NCI-H1092 treated with DMSO at 0.1 percent for 48 hours (cell line): ENCODE measurements at regions not wholly inside any gene's neighbourhood (a gene's known extent, or its start where the extent isn't known, plus 50 kb on each side); places are given as distances from the start of the nearest gene placed in this dataset.

Experiments
- DNase-seq: peaks from one replicate; lab custom pipeline; 2025; lab: John Stamatoyannopoulos, UW

DNA sequence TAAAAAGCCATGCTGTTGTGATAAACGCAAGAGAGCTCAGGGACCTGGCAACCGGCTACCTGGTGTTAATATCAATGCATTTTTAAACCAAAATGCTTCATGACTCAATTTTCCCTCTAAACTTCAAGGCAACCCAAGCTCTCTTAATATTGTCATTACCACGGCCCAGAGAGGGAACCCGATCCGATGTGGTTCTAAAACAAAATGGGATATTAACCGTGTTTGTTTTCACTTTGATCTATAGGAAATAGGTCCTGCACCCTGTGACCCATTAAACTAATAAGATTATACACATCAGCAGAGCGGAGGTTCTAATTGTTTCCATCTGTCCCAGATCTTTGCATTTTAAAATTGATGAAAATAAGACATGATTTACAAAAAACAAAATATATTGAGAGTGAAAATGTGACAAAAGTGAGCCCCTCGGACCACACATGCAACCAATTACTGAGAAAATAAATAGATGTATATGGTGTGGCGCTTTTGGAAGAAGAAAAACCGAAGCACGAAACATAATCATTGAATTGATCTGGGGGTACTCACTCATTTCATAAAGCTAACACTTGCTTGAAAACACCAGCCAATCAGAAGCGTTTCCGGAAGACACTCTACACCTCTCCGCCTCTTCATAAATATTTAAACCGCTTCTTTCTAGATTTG is 290.3 kb upstream of the NFE2L3 start:
- peak; percentile 91 for DNase-seq

GRCh38 chr7:25862261-25863004 is 289.6 kb upstream of the NFE2L3 start:
- DNase-seq: peak; percentile 100

- no peak for DNase-seq
These were observed 288.8 kb upstream of the NFE2L3 start for GRCh38 chr7:25863005-25863728.

- no peak for DNase-seq
These were observed 288.3 kb upstream of the NFE2L3 start for GRCh38 chr7:25863729-25864110.

DNA sequence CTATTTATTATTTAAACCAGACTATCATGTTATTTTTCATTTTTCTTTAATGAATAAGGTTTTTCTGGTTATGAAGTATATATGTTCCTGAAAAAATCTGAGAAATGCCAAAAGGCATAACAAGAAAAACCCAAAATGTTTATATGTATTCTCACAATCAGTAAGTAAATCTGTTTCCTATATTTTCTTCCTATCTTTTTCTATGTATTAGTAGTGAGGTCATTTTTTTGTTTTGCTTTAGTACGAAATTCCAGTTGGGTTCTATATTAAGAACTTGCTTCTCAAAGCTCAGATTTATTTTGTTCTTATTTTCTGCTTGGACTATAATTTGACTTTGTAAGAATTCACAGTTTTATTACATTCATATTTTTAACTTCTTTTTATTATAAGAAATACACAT is 287.5 kb upstream of the NFE2L3 start:
- peak; percentile 29 for DNase-seq

GRCh38 chr7:25864943-25865751 is 286.9 kb upstream of the NFE2L3 start:
- no peak for DNase-seq

DNA sequence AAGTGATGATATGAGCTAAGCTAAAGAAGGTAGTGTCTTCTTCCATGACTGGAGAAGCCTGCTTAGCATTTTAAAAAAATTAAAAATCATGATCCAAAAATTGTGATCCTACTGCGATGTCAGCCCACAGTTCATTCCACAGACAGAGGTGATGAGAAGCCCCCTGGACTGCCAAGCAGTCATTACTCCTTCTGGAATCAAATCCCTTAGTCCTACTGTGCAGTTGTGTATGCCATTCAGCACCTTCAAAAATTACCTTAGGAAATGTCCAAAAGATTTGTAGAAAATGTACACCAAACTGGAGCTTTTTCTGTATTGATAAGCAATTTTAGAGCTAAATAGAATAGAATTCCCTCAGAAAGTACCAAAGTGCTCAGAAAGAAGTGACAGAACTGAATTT is 283.5 kb upstream of the NFE2L3 start:
- DNase-seq: no peak

GRCh38 chr7:25870574-25870973 is 281.4 kb upstream of the NFE2L3 start:
- DNase-seq: no peak

DNA sequence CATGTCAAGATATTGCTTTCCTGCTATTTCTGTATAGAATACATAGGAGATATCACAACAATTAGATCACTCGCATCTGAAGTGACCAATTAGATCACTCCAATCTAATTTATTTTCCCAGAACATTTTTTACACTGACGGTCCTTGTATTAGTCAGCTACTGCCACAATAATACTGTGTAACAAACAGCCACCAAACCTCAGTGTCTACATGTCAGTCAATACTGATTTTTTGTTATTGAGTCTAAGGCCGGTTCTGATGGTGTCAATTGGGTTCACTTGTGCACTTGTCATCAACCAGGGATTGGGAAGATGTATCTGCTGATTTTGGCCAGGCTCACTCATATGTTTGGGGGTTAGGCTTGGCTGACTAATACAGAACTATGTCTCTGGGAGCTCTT is 275.9 kb upstream of the NFE2L3 start:
- no peak for DNase-seq

DNA sequence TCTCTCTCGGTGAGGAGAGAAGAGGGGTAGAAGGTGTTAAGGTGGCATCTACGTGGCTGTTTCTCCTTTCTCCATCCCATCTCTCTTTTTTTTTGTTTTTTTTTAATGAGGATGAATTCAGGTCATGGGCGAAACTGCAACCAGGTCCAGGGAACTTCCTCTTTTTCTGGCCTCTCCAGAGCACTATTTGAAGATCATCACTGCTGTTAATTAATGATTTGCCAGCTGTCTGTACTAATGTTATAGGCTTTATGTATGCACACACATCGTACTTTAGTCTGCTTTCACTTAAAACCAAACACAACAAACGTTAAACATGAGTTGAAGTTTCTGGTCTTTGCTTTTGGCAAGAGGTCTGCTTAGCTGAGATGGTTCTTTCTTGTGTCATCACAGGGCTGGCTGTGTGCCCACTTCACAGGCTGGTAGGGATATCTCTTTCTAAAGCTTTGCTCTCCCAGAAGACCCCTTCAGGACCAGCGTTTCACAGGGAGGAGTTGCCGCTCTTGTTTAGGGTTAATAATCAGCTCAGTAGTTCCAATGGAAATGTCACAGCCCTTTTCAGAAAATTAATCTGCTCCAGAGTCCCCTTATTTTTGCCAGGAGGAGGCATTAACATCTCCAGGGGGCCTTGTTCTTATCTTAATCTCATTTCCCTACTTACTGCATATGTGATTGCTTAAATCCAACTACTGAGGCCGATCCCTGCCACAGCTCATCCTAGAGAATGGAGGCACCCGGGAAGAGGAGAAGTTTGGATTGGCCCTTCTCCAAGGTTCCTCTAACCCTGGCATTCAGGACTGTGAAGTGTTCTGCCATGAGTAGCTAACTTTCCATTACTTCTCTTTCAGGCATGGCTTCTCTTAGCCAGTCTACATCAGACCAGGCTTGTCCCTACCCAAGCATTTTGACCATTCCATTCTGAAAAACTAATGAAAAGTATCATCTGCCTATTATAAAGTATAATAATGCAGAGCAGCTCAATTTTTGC is 273.9 kb upstream of the NFE2L3 start:
- peak; percentile 18 for DNase-seq

DNA sequence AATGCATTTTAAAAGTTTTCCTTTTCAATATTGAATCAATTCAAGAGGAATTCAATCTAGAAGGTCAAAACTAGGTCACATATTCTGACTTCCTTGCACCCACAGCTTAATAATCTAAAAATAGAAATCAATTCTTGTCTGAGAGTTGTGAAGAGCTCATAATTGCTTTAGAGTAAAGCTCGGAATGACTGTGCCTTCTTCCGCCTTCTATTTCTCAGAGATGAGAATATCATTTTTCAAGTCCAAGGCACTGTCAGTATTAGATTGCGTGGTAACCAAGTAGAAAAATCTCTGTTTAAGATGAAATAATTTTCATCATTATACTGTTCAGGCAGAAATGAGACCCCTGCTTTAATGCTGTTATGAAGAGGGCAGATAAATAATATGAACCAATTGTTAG is 272.2 kb upstream of the NFE2L3 start:
- DNase-seq: no peak

GRCh38 chr7:25881317-25882037 is 270.5 kb upstream of the NFE2L3 start:
- peak; percentile 31 for DNase-seq

DNA sequence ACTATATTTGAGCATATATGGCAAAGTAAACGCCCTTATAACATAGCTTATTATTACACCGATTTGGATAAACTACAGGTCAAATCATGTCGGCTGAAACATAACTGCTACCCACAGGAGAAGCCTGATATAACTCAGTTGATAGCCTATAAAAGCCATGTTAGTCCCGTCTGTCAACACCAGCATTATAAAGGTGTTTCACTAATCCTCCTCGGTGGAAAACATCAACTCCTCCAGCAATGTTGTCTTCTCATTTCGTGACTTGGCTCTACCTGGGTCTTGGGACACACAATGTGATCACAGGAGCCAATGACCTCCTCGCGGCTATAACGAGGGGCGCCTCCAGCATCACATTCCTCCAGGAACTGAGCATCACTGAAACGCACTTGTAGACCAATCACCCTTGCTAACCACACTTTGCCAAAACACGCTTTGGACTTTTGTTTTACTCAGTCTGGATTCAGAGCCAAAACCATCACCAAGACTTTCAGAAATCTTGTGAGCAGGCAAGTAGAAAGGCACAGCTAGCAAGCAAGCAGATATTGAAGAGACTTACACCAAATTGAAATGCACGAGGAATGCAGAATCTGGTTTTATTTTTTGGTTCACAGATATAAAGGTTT is 269.7 kb upstream of the NFE2L3 start:
- DNase-seq: no peak

DNA sequence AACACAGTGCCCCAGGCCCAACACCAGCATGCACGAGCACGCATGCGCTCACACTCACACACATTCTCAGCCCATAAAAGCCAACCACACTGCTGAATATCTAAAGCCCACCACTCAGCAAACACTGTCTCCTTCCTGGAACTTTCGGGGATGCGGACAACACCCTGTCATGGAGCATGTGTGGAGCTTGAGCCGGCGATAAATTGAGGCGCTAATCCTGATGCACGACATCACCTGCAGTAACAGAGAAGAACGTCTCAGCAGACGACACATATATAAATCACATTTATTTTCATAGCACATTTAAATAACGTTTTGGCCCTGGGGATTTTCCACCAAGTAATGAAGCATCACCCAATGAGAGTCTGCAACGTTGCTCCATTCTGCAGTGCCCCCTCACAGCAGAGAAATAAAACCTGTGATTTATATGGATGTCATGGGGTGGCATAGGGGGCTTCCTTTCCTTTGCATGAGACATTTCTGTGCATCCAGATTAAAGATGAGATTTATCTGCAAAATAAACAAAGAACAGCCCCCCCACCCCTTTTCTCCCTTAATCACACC is 267.7 kb upstream of the NFE2L3 start:
- no peak for DNase-seq

- no peak for DNase-seq
These were observed 266.9 kb upstream of the NFE2L3 start for GRCh38 chr7:25885057-25885576.

DNA sequence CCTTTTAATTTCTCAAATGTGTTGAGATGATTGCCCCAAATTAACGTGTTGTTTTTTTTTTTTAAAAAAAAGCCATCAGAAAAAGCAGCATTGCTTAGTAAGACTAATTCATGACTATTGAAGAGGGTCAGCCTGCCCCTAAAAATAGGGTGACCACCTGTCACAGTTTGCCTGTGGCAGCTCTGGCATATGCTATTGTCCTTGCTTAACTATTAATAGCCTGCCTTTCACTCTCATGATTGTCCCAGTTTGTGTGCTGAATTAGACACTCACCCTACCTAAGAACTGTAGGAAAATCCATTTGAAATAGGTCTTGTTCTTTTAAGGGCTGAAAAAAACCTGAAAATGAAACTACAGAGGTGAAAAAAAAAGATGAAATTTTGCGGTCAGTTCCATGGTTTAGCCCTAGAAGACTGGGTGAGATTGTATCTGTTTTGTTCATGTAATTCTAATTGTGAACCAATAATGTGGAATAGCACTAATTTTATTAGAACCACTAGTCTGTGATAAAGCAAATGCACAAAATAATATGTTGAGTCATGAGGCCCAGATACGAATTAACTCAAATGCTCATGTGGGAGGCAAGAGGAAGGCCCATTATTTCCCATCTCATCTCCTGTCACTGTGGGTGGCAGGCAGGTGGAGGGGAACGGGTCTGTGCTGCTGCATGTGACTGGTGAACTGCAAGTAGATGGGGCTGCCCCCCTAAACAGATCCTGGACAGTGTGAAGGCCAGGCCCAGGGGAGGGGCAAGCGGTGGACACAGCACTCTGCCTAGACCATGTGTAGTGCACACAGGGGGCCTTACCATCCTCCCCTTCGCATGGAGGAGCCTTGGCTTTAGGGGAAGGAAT is 265.4 kb upstream of the NFE2L3 start:
- peak; percentile 25 for DNase-seq

- DNase-seq: no peak
These were observed 264.7 kb upstream of the NFE2L3 start for GRCh38 chr7:25887266-25887665.

DNA sequence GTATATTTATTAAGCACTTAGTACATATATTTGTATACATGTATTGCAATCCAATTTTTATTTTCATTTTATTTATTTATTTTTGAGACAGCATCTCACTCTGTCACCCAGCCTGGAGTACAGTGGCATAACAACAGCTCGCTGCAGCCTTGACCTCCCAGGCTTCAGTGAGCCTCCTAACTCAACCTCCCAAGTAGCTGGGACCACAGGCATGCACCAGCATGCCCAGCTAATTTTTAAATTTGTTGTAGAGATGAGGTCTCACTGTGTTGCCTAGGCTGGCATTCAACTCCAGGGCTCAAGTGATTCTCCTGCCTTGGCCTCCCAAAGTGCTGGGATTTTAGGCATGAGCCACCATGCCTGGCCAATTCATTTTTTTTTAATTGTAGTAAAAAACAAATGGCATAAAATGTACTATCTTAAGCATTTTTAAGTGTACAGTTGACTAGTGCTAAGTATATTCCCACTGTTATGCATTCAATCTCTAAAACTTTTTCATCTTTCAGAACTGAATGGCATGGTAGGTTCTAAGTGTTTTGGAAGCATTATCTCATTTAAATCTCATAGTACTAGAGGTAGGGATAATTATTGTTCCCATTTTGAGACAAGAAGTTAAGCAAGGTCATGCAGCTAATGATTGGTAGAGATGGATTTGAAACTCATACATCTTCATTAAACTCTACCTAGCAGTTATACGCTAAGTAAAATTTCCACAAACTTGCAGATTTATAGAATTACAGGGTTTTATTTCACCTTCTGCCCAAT is 264.0 kb upstream of the NFE2L3 start:
- DNase-seq: no peak
